BJ (cell line): ENCODE measurements at regions not wholly inside any gene's neighbourhood (a gene's known extent, or its start where the extent isn't known, plus 50 kb on each side); places are given as distances from the start of the nearest gene placed in this dataset.

ENCODE experiments used
- CTCF ChIA-PET: fragments of 350-600 bp; formaldehyde crosslinking; extraction: SDS; loops from one replicate; lab custom pipeline; 2021; ENCODE audit warnings: antibody characterized with exemption, inconsistent platforms; lab: Yijun Ruan, JAX
- POLR2A ChIA-PET: fragments of 300-600 bp; sonication (Branson Sonifier 250); formaldehyde crosslinking; extraction: SDS; loops from one replicate; lab custom pipeline; 2021; ENCODE audit warnings: antibody characterized with exemption; lab: Charles Lee
- DNase-seq: peaks from one replicate; pipeline ENCODE4 v3.0.0-alpha.2; 2011; ENCODE audit warnings: low read depth
- H3K27me3 ChIP-seq: 2 replicates; pipeline ENCODE4 v1.6.0; 2011; ENCODE audit warnings: low read length; ENCODE audit not compliant: control insufficient read depth, insufficient read depth
- H3K36me3 ChIP-seq: 2 replicates; pipeline ENCODE4 v1.5.1; 2011; ENCODE audit warnings: low read length; ENCODE audit not compliant: control insufficient read depth, insufficient read depth
- H3K4me3 ChIP-seq: 2 replicates; pipeline ENCODE4 v1.5.1; 2011; ENCODE audit warnings: low read depth, mild to moderate bottlenecking, control low read depth, low read length
- CTCF ChIP-seq: IDR thresholded peaks from 2 replicates; pipeline ENCODE4 v1.5.1; 2011; ENCODE audit warnings: low read depth, mild to moderate bottlenecking, control low read depth, inconsistent platforms, low read length, moderate library complexity; ENCODE audit not compliant: insufficient read depth

GRCh38 chr1:75673885-75674284, 50.6 kb upstream of the ACADM start:
- POLR2A ChIA-PET = no interaction called here

More at GRCh38 chr1:75673885-75674284, 50.6 kb upstream of the ACADM start:
- H3K27me3 ChIP-seq = no peaks in the 10 kb centered on the region
- no peak for DNase-seq
- TF ChIP-seq CTCF = no peak
- H3K36me3 ChIP-seq = no peaks in the 10 kb centered on the region
- CTCF ChIA-PET = interaction anchor here (0.6 to 1.6 kb wide), 3 partner anchors 11 to 469 kb away, joined by 3 to 5 read pairs (median 5); no protein-coding TSS in a partner anchor
- H3K4me3 ChIP-seq = no peak overlapping the region
